H1 (cell line): ENCODE measurements at regions not wholly inside any gene's neighbourhood (a gene's known extent, or its start where the extent isn't known, plus 50 kb on each side); places are given as distances from the start of the nearest gene placed in this dataset.

ENCODE experiments used
- CTCF ChIA-PET: fragments of 300-600 bp; sonication (Branson Sonifier 250); formaldehyde crosslinking; loops from one replicate; lab custom pipeline; 2021; ENCODE audit not compliant: partially characterized antibody; lab: Charles Lee
- POLR2A ChIA-PET: fragments of 300-600 bp; sonication (Branson Sonifier 250); formaldehyde crosslinking; loops from one replicate; lab custom pipeline; 2021; ENCODE audit warnings: inconsistent platforms; ENCODE audit not compliant: partially characterized antibody; lab: Charles Lee
- DNase-seq, 2 experiments: peaks; one replicate each; pipeline versions ENCODE4 v3.0.0 to v3.0.0-alpha.2; 2010 to 2022; ENCODE audit warnings: low spot score in 2 of 2, low read depth in 1 of 2, mixed read lengths in 1 of 2
- FAIRE-seq: peaks from 2 replicates; lab custom pipeline; 2011; peaks lifted over from hg19 to GRCh38; lab: Jason Lieb, UNC
- H2AFZ ChIP-seq: 2 replicates; pipeline ENCODE4 v1.8.1; 2012; ENCODE audit warnings: low read length, inconsistent platforms
- H2AK5ac ChIP-seq: 2 replicates; pipeline ENCODE4 v1.6.1; 2013; ENCODE audit warnings: low read depth, low read length
- H2BK120ac ChIP-seq: replicated peaks from 2 replicates; pipeline ENCODE3; 2013; ENCODE audit warnings: low read depth, low read length, inconsistent platforms
- H2BK12ac ChIP-seq: 2 replicates; pipeline ENCODE4 v1.6.1; 2013; ENCODE audit warnings: low read depth, low read length
- H2BK15ac ChIP-seq: 2 replicates; pipeline ENCODE4 v1.6.1; 2013; ENCODE audit warnings: low read length
- H2BK20ac ChIP-seq: 2 replicates; pipeline ENCODE4 v1.6.1; 2013; ENCODE audit warnings: low read length
- H2BK5ac ChIP-seq: 2 replicates; pipeline ENCODE4 v1.6.1; 2013; ENCODE audit warnings: low read depth, low read length
- H3K14ac ChIP-seq: 2 replicates; pipeline ENCODE4 v1.6.1; 2013; ENCODE audit warnings: inconsistent platforms; ENCODE audit not compliant: insufficient read length
- H3K18ac ChIP-seq: 2 replicates; pipeline ENCODE4 v1.6.1; 2013; ENCODE audit warnings: low read length; ENCODE audit errors: extremely low read depth
- H3K23ac ChIP-seq: 2 replicates; pipeline ENCODE4 v1.6.1; 2013; ENCODE audit warnings: inconsistent platforms; ENCODE audit not compliant: insufficient read length
- H3K23me2 ChIP-seq: 2 replicates; pipeline ENCODE4 v1.6.1; 2013; ENCODE audit warnings: low read depth, low read length
- H3K27ac ChIP-seq: 2 replicates; pipeline ENCODE4 v1.6.1; 2011; ENCODE audit warnings: low read depth, low read length, inconsistent platforms
- H3K27me3 ChIP-seq, 4 experiments: replicated peaks in 1 of 4; 1 replicate in 1 of 4; 2 replicates in 3 of 4; pipeline versions ENCODE4 v1.6.1 to v1.8.1; 2011 to 2013; ENCODE audit warnings: low read length in 3 of 4, mild to moderate bottlenecking in 3 of 4, inconsistent platforms in 2 of 4, mixed read lengths in 2 of 4, moderate library complexity in 1 of 4; ENCODE audit not compliant: control insufficient read depth in 3 of 4, insufficient read depth in 3 of 4; ENCODE audit errors: extremely low read depth in 1 of 4
- H3K36me3 ChIP-seq, 4 experiments: 2 replicates each; pipeline versions ENCODE4 v1.6.1 to v1.8.1; 2011 to 2013; ENCODE audit warnings: mild to moderate bottlenecking in 4 of 4, low read length in 3 of 4, moderate library complexity in 2 of 4, control low read depth in 1 of 4, inconsistent platforms in 1 of 4; ENCODE audit not compliant: insufficient read depth in 4 of 4, control insufficient read depth in 2 of 4
- H3K4ac ChIP-seq: replicated peaks from 2 replicates; pipeline ENCODE3; 2013; ENCODE audit warnings: low read length, low read depth, mixed read lengths, inconsistent platforms; ENCODE audit not compliant: insufficient read length
- H3K4me1 ChIP-seq, 4 experiments: replicated peaks in 1 of 4; 1 replicate in 1 of 4; 2 replicates in 3 of 4; pipeline versions ENCODE4 v1.6.1 to v1.8.1; 2011 to 2013; ENCODE audit warnings: low read length in 3 of 4, inconsistent platforms in 2 of 4, mixed read lengths in 1 of 4; ENCODE audit not compliant: insufficient read depth in 4 of 4, control insufficient read depth in 3 of 4
- H3K4me2 ChIP-seq, 2 experiments: 2 replicates each; pipeline versions ENCODE4 v1.6.1 to v1.8.1; 2011 to 2013; ENCODE audit warnings: low read depth in 2 of 2, low read length in 2 of 2, control low read depth in 1 of 2, inconsistent platforms in 1 of 2, mild to moderate bottlenecking in 1 of 2; ENCODE audit not compliant: insufficient read depth in 1 of 2
- H3K4me3 ChIP-seq, 4 experiments: fragments of 200-600, 300-600 bp in 1 of 4; sonication (generic), shearing (Covaris generic), sonication (Bioruptor Twin) in 1 of 4; 2 replicates each; pipeline versions ENCODE4 v1.5.1 to v1.8.1; 2011 to 2016; ENCODE audit warnings: low read length in 4 of 4, low read depth in 3 of 4, control low read depth in 2 of 4, inconsistent platforms in 2 of 4, mild to moderate bottlenecking in 2 of 4, mixed read lengths in 1 of 4, moderate library complexity in 1 of 4; ENCODE audit not compliant: insufficient read depth in 2 of 4; ENCODE audit errors: extremely low read depth in 1 of 4
- H3K56ac ChIP-seq: replicated peaks from 2 replicates; pipeline ENCODE3; 2013; ENCODE audit warnings: low read depth, mild to moderate bottlenecking, mixed read lengths, low read length, inconsistent platforms; ENCODE audit not compliant: insufficient read length
- H3K79me1 ChIP-seq: 2 replicates; pipeline ENCODE4 v1.6.1; 2013; ENCODE audit warnings: low read depth, low read length, control low read depth
- H3K79me2 ChIP-seq, 2 experiments: 2 replicates each; pipeline versions ENCODE4 v1.6.1 to v1.8.1; 2012 to 2013; ENCODE audit warnings: low read length in 2 of 2, mild to moderate bottlenecking in 2 of 2, inconsistent platforms in 1 of 2; ENCODE audit not compliant: insufficient read depth in 2 of 2, control insufficient read depth in 1 of 2
- H3K9ac ChIP-seq, 4 experiments: replicated peaks in 1 of 4; 1 replicate in 1 of 4; 2 replicates in 3 of 4; pipeline versions ENCODE4 v1.6.1 to v1.8.1; 2011 to 2013; ENCODE audit warnings: low read depth in 3 of 4, low read length in 3 of 4, control low read depth in 2 of 4, mild to moderate bottlenecking in 2 of 4, moderate library complexity in 2 of 4, inconsistent platforms in 1 of 4; ENCODE audit errors: extremely low read depth in 1 of 4
- H3K9me3 ChIP-seq, 2 experiments: 2 replicates each; pipeline versions ENCODE4 v1.6.1 to v1.8.1; 2012 to 2013; ENCODE audit warnings: mild to moderate bottlenecking in 2 of 2, moderate library complexity in 2 of 2, control low read depth in 1 of 2, inconsistent platforms in 1 of 2, low read depth in 1 of 2, low read length in 1 of 2, mixed read lengths in 1 of 2; ENCODE audit not compliant: insufficient read depth in 2 of 2
- H4K20me1 ChIP-seq, 2 experiments: replicated peaks in 1 of 2; 2 replicates each; pipeline versions ENCODE3 to v1.8.1; 2011 to 2013; ENCODE audit warnings: inconsistent platforms in 2 of 2, low read length in 2 of 2, mild to moderate bottlenecking in 1 of 2; ENCODE audit not compliant: insufficient read depth in 2 of 2, control insufficient read depth in 1 of 2
- H4K5ac ChIP-seq: 2 replicates; pipeline ENCODE4 v1.6.1; 2013; ENCODE audit warnings: low read length, low read depth, mixed read lengths, inconsistent platforms; ENCODE audit not compliant: insufficient read length
- H4K8ac ChIP-seq: 2 replicates; pipeline ENCODE4 v1.8.0; 2013; ENCODE audit warnings: mild to moderate bottlenecking, moderate library complexity, low read length, inconsistent platforms; ENCODE audit not compliant: insufficient read depth; ENCODE audit errors: extremely low read depth
- H4K91ac ChIP-seq: replicated peaks from 2 replicates; pipeline ENCODE3; 2013; ENCODE audit warnings: low read length, mixed read lengths, inconsistent platforms; ENCODE audit not compliant: insufficient read length
- BACH1 ChIP-seq: IDR thresholded peaks from 2 replicates; pipeline ENCODE4 v1.6.1; 2012; ENCODE audit warnings: low read length, improper control_type of control experiment
- CBX5 ChIP-seq: fragments of 300-800, 300-1000 bp; sonication (generic); IDR thresholded peaks from 2 replicates; pipeline ENCODE4 v1.7.1; 2016; ENCODE audit warnings: antibody characterized with exemption, low read length, low read depth
- FOSL1 ChIP-seq: IDR thresholded peaks from 2 replicates; pipeline ENCODE4 v1.6.1; 2011; ENCODE audit warnings: mild to moderate bottlenecking, low read depth, low read length, moderate library complexity; ENCODE audit not compliant: insufficient read depth
- GTF2F1 ChIP-seq: IDR thresholded peaks from 2 replicates; pipeline ENCODE4 v1.6.1; 2012; ENCODE audit warnings: low read depth, low read length, improper control_type of control experiment, borderline replicate concordance
- HDAC2 ChIP-seq, 2 experiments: fragments of 300-600 bp in 1 of 2; sonication (generic) in 1 of 2; IDR thresholded peaks; 2 replicates each; pipeline ENCODE4 v1.6.1; 2011 to 2012; ENCODE audit warnings: low read depth in 2 of 2, low read length in 2 of 2, mild to moderate bottlenecking in 2 of 2, moderate library complexity in 2 of 2, borderline replicate concordance in 1 of 2, inconsistent platforms in 1 of 2
- HDAC6 ChIP-seq: IDR thresholded peaks from one replicate; pipeline ENCODE4 v1.7.1; 2012; ENCODE audit warnings: low read depth, mild to moderate bottlenecking, inconsistent platforms, low read length, moderate library complexity
- JUN ChIP-seq: IDR thresholded peaks from 2 replicates; pipeline ENCODE4 v1.6.1; 2011; ENCODE audit warnings: low read depth, mild to moderate bottlenecking, improper control_type of control experiment, low read length
- MAFK ChIP-seq: IDR thresholded peaks from 2 replicates; pipeline ENCODE4 v1.6.1; 2012; ENCODE audit warnings: low read depth, mild to moderate bottlenecking, improper control_type of control experiment, low read length
- POLR2A ChIP-seq, 2 experiments: IDR thresholded peaks; 1 replicate in 1 of 2; 2 replicates in 1 of 2; pipeline ENCODE4 v1.6.1; 2011; ENCODE audit warnings: low read depth in 2 of 2, low read length in 2 of 2, mild to moderate bottlenecking in 2 of 2; ENCODE audit errors: control extremely low read depth in 1 of 2
- POU5F1 ChIP-seq: IDR thresholded peaks from 2 replicates; pipeline ENCODE4 v1.6.1; 2011; ENCODE audit warnings: low read depth, mild to moderate bottlenecking, low read length, moderate library complexity
- RFX5 ChIP-seq: IDR thresholded peaks from 2 replicates; pipeline ENCODE4 v1.6.1; 2011; ENCODE audit warnings: low read depth, low read length, improper control_type of control experiment, borderline replicate concordance
- SAP30 ChIP-seq: fragments of 300-600 bp; sonication (generic); IDR thresholded peaks from 2 replicates; pipeline ENCODE4 v1.7.1; 2012; ENCODE audit warnings: low read length, moderate library complexity, mild to moderate bottlenecking, inconsistent platforms; ENCODE audit not compliant: insufficient read depth, insufficient replicate concordance
- SIX5 ChIP-seq: IDR thresholded peaks from 2 replicates; pipeline ENCODE4 v1.6.1; 2011; ENCODE audit warnings: mild to moderate bottlenecking, low read depth, low read length
- USF2 ChIP-seq: IDR thresholded peaks from 2 replicates; pipeline ENCODE4 v1.6.1; 2011; ENCODE audit warnings: low read length, improper control_type of control experiment
- WGBS, 2 experiments: shearing (Covaris generic) in 1 of 2; methylation state at CpG; one replicate each; pipeline versions ENCODE4 v1.1.6 to v1.1.7; 2013 to 2015; ENCODE audit warnings: low lambda C conversion rate in 2 of 2, mixed read lengths in 2 of 2, inconsistent platforms in 1 of 2, low coverage in 1 of 2, missing lambda C conversion rate in 1 of 2; ENCODE audit not compliant: insufficient replicate concordance in 2 of 2, insufficient coverage in 1 of 2, insufficient read length in 1 of 2; ENCODE audit errors: extremely low coverage in 1 of 2, missing lambda C conversion rate in 1 of 2; 5-methylcytosine and 5-hydroxymethylcytosine counted together

GRCh38 chr16:51306116-51306515 is 155.0 kb upstream of the SALL1 start:
- Histone ChIP-seq H3K27me3 (no peaks in the 10 kb centered on the region; a peak in 1 of 7 replicates), H3K79me1 (no peaks in the 10 kb centered on the region), H2BK15ac (no peak overlapping the region), H3K36me3 (no peaks in the 10 kb centered on the region), H2AK5ac (no peak overlapping the region), H2BK120ac (no peak overlapping the region), H4K20me1 (no peaks in the 10 kb centered on the region), H3K14ac (no peak overlapping the region), H3K23ac (no peak overlapping the region), H3K18ac (no peak overlapping the region), H3K56ac (no peak overlapping the region), H3K4me1 (peaks cover 0 to 6% (median 5%) of the 10 kb centered on the region in 4 experiments; a peak in 3 of 7 replicates), H4K91ac (no peak overlapping the region), H4K5ac (no peak overlapping the region), H4K8ac (no peak overlapping the region), H2BK12ac (no peak overlapping the region), H2BK20ac (no peak overlapping the region), H3K4ac (no peak overlapping the region), H3K9me3 (peaks cover 0 to under 1% of the 10 kb centered on the region in 2 experiments; a peak in 1 of 4 replicates), H2BK5ac (no peak overlapping the region), H3K27ac (no peak overlapping the region), H3K79me2 (no peaks in the 10 kb centered on the region), H3K23me2 (no peaks in the 10 kb centered on the region), H3K9ac (no peak overlapping the region), H2AFZ (no peak overlapping the region), H3K4me3 (no peak overlapping the region), H3K4me2 (no peak overlapping the region)
- ChIA-PET CTCF (interaction anchor here (0.6 kb wide), 1 partner anchor 32 kb away, joined by 3 read pairs; no protein-coding TSS in a partner anchor), POLR2A (no interaction called here)
- DNase-seq (no peak), FAIRE-seq (no peak)
- WGBS, 2 experiments: 84% methylated on average over 3 of the region's 3 CpGs; no CpG with 5 or more reads in 1 of the 2 experiments
- TF ChIP-seq HDAC2 (IDR thresholded peaks at IDR 0.05; ENCODE audit: borderline replicate concordance in 1 of 2, low read depth in 2 of 2, low read length in 2 of 2) (no peak), BACH1 (no peak), HDAC6 (no peak), CBX5 (no peak), RFX5 (no peak), USF2 (no peak), FOSL1 (no peak), SIX5 (no peak), SAP30 (no peak), JUN (no peak), MAFK (no peak), POLR2A (IDR thresholded peaks at IDR 0.05; ENCODE audit: control extremely low read depth in 1 of 2, low read depth in 2 of 2, low read length in 2 of 2) (no peak), GTF2F1 (no peak), POU5F1 (no peak)
